NCI-H2196 (cell line): ENCODE measurements at regions not wholly inside any gene's neighbourhood (a gene's known extent, or its start where the extent isn't known, plus 50 kb on each side); places are given as distances from the start of the nearest gene placed in this dataset.

Experiments used
- DNase-seq: peaks from one replicate; lab custom pipeline; 2025; ENCODE audit not compliant: unreplicated experiment; lab: John Stamatoyannopoulos, UW

DNA sequence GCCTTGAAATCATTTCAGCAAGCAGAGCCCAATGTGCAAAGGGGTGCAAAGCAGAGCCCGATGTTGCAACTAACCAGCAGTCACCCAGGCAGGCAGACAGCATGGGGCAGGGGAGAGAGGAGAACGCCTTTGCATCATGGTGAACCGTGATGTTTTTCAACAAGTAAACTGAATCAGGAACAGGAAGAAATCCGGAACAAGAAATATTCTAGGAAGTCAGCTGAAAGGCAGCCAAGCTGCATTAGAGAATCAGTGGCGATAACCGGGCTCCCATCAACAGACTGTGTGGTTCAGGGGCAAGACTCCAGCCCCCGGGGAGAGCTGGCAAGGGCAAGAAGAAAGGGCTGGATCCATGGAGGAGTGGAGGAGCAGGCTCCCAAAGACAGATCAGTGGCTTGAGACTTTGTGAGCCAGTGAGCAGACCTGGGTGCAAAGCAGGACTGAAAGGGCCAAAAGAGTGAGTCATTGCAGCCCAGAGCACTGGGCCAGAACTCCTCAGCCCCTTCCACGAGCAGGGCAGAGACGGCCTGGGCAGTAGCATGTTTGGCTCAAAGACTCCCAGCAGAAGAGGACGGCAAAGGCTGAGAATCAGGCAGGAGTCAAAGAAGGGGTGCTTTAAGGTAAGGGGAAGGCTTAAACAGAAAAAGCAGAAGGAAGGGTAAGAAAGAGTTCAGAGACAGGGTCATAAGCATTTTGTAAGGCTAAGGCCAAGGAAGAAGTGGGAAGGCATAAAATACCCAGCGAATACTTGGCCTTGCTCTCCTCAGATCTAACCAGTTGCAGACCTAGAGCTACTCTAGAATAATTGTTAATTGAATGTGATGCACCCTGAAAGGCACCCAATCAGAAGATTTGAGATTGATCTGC lies 155.0 kb downstream of the SETD4 start:
- no peak for DNase-seq

DNA sequence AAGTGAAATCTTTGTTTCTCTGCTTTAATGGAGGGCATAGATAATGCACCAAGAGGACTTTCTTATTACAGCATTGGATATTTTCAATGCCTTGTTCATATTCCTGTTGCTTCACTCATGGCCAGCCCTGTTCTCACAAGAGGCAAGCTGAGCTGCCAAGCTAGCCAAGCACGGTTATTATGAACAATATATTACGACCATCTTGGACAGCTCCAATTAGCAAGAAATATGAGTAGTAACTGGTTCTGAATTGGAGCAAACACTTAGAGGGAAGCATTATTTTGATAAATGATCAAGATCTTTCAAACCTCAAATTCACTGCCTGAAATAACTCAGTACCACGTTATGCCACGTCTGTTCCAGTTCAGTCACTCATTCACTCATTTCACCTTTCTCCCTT lies 159.8 kb downstream of the SETD4 start:
- no peak for DNase-seq

DNA sequence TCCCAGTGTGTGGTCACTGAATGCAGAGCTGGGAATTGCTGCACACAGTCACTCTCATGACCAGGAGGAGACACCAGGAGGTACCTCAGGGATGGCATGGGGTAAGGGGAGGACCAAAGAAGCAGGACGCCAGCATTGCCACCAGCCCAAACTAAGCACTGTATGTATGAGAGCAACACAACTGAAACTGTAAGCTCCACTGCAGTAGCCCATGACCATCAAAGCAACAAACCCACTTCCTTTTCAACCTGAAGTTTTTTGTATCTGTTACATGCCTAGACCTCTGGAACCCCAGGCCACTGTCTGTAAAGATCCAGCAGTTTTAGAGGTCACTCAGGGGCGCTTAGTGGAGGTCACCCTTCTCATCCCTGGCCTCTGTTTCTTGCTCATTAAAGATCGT lies 164.3 kb downstream of the SETD4 start:
- DNase-seq = no peak

DNA sequence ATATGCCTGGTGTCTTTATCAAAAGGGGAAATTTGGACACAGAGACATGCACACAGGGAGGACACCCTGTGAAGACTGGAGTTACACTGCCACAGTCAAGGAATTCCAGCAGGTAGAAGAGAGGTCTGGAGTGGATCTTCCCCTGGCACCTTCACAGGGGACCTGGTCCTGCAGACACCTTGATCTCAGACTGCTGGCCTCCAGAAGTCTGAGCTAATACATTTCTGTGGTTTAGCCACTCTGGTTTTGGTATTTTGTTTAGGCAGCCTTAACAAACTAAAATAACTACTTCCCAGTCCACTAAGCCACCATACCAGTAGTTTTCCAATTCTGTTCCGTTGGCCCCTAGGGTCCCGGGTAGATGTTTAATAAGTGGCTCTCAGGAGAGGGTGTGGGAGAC lies 164.7 kb downstream of the SETD4 start:
- no peak for DNase-seq

DNA sequence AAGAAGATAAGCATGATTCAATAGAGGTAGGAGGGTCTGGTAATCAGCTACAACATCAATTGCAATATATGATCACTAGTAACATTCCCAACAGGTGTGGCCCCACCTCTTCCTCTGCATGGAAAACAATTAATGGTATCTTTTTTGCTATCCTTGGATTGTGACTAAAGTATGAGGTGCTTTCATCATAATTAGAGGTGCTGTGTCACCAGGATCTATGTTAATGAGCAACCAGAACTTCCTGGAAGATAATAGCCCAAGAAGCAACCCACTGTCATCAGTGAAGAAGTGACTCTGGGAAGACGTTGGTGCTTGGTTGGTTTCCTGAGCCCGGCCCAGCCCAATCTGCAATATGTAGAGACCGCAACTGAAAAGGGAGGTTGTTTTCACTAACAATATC lies 167.2 kb downstream of the SETD4 start:
- no peak for DNase-seq

DNA sequence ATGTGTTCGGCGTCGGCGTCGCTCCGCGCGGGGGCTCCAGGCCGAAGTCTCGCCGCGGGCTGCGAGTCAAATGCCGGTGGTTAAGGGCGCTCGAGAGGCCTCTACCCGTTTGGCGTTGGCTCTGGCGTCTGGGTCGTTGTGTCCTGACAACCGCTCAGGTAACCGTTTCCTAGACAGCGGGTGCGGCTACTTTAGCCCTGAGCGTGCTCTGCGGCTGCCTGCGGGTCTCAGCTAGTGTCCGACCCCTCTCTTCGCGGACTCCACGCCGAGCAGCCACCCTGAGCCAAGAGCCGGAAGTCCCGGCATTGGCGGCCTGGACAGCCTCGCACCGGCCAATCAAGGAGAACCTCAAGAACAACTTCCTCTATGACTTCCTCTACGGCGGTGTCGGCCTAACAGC lies 173.4 kb downstream of the SETD4 start:
- DNase-seq = no peak

DNA sequence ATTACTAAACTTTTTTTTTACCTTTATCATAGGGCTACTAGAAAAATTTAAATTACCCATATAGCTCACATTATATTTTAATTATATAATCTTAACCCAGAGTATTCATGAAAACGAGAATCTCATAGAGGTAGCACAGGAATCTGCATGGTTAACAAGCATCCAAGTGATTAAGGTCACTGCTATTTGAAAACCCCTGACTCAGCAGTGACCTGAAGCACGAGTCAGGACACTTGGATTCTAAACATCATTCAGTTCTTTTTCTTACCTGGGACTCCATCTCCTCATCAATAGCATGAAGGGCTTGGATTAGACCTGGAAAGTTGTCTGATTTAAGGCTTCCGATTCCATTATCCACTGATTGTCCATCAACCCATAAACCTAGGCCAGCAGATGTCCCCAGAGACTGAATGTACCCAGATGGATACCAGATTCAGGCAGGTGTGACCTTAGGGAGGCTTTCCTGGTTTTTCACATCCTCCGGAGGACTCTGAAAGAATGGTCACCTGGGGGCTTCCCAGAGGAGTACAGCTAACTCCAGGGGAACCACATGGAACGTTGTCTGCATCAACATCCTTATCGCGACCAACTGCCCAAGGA lies 174.3 kb downstream of the SETD4 start:
- no peak for DNase-seq

DNA sequence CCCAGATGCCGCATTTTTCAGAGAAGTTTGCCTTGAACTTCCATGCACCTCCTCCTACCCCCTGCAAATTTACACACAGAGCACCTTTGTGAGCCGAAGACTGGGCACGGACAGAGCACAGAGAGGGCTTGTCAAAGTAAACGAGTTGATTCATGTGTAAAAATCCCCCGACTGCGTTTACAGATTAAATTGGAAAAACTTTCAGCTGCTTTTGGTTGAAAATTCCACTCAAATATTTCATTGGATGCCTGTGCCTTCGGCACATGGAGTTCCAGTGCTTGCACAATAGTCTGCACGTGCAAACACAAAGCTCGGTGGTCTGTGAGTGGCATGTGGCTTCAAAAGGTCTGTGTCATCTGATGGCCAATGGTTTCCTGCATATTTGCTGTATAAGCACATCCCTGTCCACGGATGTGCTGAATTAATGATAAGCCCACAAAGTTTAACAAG lies 177.5 kb downstream of the SETD4 start:
- DNase-seq = no peak

DNA sequence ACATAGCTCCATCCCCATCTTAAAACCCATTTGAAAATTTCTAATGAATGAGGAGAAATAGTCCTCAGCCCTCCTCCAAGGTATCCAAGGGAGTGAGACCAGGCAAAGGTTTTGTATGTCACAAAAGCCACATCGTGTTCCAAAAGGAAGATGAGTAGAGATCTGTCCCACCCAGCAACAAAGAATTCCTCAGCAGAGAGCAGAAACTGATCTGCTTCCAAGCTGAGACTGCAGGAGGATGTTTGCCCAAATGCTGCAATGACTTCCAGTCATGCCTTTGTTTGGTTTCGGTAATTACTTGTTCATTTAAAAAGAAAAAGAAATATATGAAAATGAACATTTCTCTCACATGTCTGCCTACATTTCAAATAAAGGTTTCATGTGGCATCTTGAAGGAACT lies 186.9 kb downstream of the SETD4 start:
- no peak for DNase-seq

DNA sequence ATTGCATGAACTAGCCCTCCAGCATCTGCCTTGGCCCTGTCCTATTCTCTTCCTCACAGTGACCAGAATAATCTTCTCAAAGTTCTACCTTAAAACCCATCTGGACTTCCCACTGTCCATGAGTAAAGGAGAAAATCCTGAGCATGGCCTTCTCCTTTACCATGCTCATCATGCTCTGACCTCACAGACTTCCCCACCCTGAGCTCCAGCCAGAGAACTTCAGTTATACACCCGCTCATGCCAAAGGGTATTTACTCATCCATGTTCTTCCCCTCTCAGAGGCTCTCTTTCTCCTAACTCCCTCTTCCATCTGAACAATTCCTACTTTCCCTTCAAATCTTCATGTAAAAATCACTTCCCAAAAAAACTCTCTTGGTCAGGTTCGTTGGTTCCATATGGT lies 188.4 kb downstream of the SETD4 start:
- DNase-seq = no peak

DNA sequence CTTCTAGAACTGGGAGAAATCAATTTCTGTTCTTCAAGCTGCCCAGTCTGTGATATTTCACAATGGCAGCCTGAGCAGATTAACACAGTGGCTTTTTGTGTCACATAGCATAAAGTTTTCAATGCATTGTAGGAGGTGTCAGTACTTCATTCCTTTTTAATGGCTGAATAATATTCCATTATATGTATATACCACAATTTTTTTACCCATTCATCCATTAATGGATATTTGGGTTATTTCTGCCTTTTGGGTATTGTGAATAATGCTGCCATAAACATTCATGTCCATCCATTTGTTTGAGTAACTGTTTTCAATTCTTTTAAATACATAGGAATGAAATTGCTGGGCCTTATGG lies 191.5 kb downstream of the SETD4 start:
- no peak for DNase-seq

DNA sequence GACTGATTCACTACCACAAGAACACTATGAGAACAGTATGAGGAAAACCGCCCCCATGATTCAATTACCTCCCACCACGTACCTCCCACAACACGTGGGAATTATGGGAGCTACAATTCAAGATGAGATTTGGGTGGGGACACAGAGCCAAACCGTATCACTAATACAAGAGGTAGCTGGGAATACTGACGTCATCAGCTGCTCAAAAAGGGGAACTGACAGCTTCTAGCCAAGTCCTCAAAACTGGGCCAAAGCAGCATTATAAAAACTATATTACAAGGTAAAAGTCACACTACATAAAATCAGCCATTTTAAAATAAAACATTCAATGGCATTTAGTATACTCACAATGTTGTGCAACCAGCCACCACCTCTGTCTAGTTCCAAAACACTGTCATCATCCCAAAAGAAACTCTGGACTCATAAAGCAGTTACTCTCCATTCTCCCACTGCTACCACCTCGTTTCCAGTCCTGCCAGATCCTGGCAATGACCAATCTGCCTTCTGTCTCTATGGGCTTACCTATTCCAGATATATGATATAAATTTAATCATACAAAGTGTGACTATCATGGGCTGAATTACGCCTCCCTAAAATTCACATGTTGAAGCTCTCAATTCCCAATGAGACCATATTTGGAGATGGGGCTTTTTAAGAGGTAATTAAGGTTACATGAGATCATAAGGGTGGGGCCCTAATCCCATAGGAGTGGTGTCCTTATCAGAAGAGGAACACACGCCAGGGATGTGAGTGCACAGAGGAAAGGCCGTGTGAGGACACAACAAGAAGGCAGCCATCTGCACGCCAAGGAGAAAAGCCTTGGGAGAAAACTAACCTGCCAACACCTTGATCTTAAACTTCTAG lies 192.1 kb downstream of the SETD4 start:
- DNase-seq = no peak

DNA sequence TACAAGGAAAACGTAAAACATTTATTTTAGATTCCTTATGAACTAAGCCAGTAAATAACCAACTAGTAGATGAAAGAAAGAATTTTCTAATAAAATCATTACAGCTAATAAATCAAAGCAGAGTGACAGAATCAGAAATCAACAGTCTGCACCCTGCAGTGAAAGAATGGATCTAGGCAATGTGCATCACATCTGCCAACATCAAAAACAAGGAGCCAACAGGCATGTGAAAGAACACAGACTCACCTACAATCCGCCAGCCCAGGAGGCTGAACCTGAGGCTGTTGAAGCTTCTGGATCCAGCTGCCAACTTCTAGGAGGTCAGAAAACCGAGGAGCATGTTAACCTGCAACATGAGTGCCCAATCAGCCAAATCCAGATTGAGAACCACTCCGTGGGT lies 196.3 kb downstream of the SETD4 start:
- DNase-seq = no peak

DNA sequence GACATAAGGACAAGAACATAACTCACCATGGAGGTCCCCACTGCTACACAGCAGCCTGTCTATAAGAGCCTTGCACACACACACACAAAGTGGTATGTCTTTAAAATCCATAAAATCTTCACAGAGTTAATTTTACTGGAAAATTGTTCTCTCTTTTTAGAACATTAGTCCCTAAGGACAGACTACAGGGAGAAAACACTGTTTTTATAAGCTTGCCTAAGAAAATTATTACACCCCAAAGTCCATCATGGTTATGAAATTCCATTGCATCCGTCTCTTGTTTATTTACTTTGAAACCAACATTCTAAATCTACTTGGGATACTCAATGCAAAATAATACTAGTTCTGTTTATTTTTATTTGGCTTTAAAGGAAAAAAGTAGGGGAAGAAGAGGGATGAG lies 197.4 kb downstream of the SETD4 start:
- no peak for DNase-seq

DNA sequence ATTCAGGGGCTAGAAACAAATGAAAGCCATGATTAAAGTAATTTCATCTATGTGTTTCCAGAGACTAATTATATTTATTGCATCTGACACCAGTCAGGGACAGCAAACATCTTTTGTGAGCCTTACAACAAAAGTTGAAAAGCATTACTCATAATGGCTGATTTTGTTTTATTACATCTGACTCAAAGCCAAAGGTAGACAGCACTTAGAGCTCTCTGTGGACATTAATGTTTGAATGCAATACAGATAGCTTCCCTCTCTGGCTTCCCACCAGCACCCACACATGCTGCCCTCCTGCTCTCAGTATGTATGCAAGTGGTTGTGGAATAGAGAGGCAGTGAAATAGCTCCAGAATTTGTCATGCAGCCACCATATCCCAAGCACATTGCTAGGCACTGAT lies 198.7 kb downstream of the SETD4 start:
- peak; percentile 32 for DNase-seq

DNA sequence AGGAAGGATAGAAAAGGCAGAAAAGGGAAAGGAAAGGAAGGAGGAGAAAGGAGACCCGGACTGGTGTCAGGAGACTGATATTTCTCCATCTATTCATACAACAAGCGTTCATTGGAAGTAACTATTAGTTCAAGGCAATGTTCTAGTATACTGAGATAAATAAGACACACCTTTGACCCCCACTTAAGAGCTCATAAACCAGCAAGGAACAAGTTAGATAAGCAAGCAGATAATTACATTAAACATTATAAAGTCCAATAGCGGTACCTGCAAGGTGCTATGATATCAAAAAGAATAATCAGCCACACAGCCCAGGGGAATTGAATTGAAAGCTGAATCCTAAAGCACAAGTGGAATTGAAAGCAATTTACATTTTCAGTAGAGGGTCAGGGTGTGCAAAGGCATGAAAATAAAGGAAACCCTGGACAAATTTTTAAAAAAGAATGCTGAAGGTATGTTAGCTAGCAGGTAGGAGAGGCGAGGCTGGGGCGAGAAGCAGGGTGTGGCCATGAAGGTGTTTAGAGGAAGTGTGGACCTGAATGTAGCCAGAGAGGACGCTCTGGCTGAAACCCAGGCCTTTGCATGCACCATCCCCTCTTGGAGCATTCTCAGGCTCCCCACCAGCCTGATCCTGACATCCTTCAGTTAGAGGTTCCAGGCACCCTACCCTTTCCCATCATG lies 200.0 kb downstream of the SETD4 start:
- DNase-seq = no peak

DNA sequence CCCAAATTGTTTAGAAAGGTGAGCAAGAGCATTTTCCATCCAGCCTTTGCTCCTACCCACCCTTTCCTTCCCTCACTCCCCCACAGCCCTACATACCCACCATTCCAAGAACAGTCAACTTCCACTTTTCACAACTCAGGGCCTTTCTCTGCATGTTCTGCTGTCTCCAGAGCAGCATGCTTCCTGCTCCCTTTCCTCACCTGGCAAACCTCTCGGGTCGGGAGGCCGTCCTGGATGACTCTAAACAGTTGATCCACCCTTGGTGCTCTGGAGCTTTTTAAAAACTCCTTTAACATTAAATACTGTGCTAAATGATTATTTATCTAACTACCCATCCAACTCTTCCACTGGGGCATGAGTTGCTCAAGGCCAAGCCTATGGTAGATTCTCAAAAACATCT lies 200.6 kb downstream of the SETD4 start:
- DNase-seq = no peak

DNA sequence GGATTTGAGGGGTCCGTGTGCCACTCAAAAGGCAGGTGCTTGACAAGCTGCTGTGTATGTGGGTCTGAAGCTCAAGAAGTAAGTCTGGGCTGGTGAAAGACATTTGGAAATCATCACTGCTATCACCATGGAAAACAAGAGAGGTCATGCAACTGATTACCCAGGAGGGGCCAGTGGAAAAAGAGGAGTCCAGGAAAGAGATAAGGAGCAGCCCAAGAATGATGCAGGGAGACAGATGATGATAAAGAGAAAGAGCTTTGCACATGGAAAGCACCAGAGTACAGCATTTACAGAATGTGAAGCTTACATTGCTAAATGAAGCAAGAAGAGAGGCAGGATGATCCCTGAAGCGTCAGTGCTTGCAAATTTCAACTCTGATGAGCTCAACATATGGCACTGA lies 203.2 kb downstream of the SETD4 start:
- no peak for DNase-seq

DNA sequence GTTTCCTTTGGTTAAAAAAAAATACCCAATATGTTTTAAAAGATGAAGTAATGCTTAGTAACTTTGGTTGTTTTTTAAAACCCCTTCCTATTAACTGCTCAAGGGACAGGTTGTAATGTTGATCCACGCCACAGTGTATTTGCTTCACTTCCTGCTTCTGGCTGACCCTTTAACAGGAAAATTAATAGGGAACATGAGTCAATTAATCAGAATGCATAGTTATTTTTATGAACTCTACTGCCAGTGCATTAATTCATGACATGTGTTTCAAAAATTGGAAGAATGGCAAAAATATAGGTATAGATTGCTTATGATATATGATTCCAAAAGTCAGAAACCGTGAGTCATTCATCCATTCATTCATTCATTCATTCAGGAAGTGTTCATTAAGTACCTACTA lies 204.8 kb downstream of the SETD4 start:
- no peak for DNase-seq

DNA sequence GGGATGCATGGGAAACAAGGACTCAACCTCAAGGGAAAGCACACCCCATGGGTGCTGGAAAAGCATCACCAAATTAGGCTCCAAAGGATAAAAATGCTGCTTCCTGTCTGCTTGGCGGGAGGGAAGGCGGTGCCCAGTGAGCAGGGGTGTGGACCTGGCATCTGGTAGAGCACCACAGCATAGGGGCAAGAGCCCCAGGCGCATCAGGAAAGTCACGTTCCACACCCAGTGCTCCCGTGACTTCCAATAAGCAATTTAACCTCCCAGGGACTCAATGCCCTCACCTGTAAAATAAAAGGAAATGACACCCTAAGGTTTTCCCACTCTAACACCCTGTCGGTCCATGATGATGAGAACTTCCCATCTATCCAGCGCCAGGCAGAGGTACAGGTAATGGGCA lies 206.0 kb downstream of the SETD4 start:
- no peak for DNase-seq
